H1 (cell line): ENCODE measurements at regions not wholly inside any gene's neighbourhood (a gene's known extent, or its start where the extent isn't known, plus 50 kb on each side); places are given as distances from the start of the nearest gene placed in this dataset.

ENCODE experiments used
- CREB1 ChIP-seq: IDR thresholded peaks from 2 replicates; pipeline ENCODE4 v1.6.1; 2012; ENCODE audit warnings: inconsistent platforms
- POU5F1 ChIP-seq: IDR thresholded peaks from 2 replicates; pipeline ENCODE4 v1.6.1; 2011; ENCODE audit warnings: low read depth, mild to moderate bottlenecking, low read length, moderate library complexity
- SP1 ChIP-seq: IDR thresholded peaks from 2 replicates; pipeline ENCODE4 v1.6.1; 2011; ENCODE audit warnings: low read depth, low read length
- TF ChIP-seq, protein P1 (sequence below): fragments of 300-600 bp; sonication (generic); IDR thresholded peaks from 2 replicates; pipeline ENCODE4 v1.7.1; 2012; ENCODE audit warnings: low read length, moderate library complexity, mild to moderate bottlenecking, inconsistent platforms; ENCODE audit not compliant: insufficient replicate concordance

DNA sequence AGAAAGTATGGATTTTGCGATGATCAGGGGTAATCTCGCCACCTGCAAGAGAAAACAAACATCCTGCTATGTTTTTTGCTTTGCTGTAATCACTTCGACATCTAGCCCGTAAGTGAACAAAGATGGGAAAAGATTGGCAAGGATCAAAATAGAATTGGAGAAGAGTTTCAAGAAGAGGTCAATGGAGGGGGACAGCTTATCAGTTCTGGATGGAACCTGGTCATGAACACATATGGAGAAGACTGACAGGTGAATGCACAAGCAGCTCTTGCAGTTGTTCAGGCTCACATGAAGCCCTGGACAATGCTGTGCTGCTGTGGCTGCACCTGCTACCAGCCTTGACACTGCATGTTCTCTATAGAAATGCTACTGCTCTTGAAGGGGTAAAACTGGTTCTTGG is 222.1 kb downstream of the BCAS1 start (continued):
- TF ChIP-seq, protein P1, sequence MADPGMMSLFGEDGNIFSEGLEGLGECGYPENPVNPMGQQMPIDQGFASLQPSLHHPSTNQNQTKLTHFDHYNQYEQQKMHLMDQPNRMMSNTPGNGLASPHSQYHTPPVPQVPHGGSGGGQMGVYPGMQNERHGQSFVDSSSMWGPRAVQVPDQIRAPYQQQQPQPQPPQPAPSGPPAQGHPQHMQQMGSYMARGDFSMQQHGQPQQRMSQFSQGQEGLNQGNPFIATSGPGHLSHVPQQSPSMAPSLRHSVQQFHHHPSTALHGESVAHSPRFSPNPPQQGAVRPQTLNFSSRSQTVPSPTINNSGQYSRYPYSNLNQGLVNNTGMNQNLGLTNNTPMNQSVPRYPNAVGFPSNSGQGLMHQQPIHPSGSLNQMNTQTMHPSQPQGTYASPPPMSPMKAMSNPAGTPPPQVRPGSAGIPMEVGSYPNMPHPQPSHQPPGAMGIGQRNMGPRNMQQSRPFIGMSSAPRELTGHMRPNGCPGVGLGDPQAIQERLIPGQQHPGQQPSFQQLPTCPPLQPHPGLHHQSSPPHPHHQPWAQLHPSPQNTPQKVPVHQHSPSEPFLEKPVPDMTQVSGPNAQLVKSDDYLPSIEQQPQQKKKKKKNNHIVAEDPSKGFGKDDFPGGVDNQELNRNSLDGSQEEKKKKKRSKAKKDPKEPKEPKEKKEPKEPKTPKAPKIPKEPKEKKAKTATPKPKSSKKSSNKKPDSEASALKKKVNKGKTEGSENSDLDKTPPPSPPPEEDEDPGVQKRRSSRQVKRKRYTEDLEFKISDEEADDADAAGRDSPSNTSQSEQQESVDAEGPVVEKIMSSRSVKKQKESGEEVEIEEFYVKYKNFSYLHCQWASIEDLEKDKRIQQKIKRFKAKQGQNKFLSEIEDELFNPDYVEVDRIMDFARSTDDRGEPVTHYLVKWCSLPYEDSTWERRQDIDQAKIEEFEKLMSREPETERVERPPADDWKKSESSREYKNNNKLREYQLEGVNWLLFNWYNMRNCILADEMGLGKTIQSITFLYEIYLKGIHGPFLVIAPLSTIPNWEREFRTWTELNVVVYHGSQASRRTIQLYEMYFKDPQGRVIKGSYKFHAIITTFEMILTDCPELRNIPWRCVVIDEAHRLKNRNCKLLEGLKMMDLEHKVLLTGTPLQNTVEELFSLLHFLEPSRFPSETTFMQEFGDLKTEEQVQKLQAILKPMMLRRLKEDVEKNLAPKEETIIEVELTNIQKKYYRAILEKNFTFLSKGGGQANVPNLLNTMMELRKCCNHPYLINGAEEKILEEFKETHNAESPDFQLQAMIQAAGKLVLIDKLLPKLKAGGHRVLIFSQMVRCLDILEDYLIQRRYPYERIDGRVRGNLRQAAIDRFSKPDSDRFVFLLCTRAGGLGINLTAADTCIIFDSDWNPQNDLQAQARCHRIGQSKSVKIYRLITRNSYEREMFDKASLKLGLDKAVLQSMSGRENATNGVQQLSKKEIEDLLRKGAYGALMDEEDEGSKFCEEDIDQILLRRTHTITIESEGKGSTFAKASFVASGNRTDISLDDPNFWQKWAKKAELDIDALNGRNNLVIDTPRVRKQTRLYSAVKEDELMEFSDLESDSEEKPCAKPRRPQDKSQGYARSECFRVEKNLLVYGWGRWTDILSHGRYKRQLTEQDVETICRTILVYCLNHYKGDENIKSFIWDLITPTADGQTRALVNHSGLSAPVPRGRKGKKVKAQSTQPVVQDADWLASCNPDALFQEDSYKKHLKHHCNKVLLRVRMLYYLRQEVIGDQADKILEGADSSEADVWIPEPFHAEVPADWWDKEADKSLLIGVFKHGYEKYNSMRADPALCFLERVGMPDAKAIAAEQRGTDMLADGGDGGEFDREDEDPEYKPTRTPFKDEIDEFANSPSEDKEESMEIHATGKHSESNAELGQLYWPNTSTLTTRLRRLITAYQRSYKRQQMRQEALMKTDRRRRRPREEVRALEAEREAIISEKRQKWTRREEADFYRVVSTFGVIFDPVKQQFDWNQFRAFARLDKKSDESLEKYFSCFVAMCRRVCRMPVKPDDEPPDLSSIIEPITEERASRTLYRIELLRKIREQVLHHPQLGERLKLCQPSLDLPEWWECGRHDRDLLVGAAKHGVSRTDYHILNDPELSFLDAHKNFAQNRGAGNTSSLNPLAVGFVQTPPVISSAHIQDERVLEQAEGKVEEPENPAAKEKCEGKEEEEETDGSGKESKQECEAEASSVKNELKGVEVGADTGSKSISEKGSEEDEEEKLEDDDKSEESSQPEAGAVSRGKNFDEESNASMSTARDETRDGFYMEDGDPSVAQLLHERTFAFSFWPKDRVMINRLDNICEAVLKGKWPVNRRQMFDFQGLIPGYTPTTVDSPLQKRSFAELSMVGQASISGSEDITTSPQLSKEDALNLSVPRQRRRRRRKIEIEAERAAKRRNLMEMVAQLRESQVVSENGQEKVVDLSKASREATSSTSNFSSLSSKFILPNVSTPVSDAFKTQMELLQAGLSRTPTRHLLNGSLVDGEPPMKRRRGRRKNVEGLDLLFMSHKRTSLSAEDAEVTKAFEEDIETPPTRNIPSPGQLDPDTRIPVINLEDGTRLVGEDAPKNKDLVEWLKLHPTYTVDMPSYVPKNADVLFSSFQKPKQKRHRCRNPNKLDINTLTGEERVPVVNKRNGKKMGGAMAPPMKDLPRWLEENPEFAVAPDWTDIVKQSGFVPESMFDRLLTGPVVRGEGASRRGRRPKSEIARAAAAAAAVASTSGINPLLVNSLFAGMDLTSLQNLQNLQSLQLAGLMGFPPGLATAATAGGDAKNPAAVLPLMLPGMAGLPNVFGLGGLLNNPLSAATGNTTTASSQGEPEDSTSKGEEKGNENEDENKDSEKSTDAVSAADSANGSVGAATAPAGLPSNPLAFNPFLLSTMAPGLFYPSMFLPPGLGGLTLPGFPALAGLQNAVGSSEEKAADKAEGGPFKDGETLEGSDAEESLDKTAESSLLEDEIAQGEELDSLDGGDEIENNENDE: no peak
- TF ChIP-seq CREB1 (no peak), SP1 (no peak), POU5F1 (no peak)
